ENCODE measurements at regions not wholly inside any gene's neighbourhood (a gene's known extent, or its start where the extent isn't known, plus 50 kb on each side); places are given as distances from the start of the nearest gene placed in this dataset.

DNA sequence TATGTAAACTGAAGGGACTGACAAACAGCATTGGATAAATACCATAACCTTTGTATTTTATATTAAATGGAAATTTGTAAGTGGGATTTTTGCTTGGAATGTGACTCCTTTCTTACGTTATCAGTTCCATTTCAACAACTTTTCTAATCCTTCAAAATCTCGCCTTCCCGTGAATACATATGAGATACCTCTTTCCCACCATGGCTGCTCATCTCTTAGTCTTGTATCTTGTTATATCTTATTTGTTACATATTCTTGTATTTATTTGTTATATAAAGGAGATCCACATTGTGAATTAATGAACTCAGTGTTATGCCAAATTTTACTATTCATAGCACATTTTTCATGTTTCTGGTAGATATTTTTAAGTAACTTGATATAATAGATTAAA lies 623.7 kb downstream of the MCTP2 start:
- ChIA-PET CTCF (no interaction called here), POLR2A (no interaction called here)
- H3K4me3 Mint-ChIP-seq, result no peak overlapping the region
- H3K4me1 Mint-ChIP-seq, result peaks cover 9% of the 10 kb centered on the region
- no peaks in the 10 kb centered on the region for H3K36me3 Mint-ChIP-seq
- peaks cover 7% of the 10 kb centered on the region; the same call in 1 of the 2 replicates for H3K9me3 Mint-ChIP-seq
- no peak overlapping the region for H3K27ac Mint-ChIP-seq
- no peaks in the 10 kb centered on the region for H3K27me3 Mint-ChIP-seq (ENCODE audit: low read depth)
- no peak for DNase-seq (ENCODE audit: low spot score)
- TF ChIP-seq SOX15 (CRISPR knock-in tag; IDR thresholded peaks at IDR 0.05) (no peak), ZNF423 (CRISPR knock-in tag; IDR thresholded peaks at IDR 0.05) (no peak), NR1H2 (CRISPR knock-in tag; IDR thresholded peaks at IDR 0.05) (no peak), GABPB1 (CRISPR knock-in tag; IDR thresholded peaks at IDR 0.05) (no peak), RORB (CRISPR knock-in tag; IDR thresholded peaks at IDR 0.05) (no peak), TP53 (CRISPR knock-in tag; IDR thresholded peaks at IDR 0.05) (no peak)
- TF ChIP-seq, protein P1, sequence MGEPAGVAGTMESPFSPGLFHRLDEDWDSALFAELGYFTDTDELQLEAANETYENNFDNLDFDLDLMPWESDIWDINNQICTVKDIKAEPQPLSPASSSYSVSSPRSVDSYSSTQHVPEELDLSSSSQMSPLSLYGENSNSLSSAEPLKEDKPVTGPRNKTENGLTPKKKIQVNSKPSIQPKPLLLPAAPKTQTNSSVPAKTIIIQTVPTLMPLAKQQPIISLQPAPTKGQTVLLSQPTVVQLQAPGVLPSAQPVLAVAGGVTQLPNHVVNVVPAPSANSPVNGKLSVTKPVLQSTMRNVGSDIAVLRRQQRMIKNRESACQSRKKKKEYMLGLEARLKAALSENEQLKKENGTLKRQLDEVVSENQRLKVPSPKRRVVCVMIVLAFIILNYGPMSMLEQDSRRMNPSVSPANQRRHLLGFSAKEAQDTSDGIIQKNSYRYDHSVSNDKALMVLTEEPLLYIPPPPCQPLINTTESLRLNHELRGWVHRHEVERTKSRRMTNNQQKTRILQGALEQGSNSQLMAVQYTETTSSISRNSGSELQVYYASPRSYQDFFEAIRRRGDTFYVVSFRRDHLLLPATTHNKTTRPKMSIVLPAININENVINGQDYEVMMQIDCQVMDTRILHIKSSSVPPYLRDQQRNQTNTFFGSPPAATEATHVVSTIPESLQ (CRISPR knock-in tag; IDR thresholded peaks at IDR 0.05), result no peak
- TF ChIP-seq, protein P2, sequence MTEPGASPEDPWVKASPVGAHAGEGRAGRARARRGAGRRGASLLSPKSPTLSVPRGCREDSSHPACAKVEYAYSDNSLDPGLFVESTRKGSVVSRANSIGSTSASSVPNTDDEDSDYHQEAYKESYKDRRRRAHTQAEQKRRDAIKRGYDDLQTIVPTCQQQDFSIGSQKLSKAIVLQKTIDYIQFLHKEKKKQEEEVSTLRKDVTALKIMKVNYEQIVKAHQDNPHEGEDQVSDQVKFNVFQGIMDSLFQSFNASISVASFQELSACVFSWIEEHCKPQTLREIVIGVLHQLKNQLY (CRISPR knock-in tag; IDR thresholded peaks at IDR 0.05), result no peak
- TF ChIP-seq, protein P3, sequence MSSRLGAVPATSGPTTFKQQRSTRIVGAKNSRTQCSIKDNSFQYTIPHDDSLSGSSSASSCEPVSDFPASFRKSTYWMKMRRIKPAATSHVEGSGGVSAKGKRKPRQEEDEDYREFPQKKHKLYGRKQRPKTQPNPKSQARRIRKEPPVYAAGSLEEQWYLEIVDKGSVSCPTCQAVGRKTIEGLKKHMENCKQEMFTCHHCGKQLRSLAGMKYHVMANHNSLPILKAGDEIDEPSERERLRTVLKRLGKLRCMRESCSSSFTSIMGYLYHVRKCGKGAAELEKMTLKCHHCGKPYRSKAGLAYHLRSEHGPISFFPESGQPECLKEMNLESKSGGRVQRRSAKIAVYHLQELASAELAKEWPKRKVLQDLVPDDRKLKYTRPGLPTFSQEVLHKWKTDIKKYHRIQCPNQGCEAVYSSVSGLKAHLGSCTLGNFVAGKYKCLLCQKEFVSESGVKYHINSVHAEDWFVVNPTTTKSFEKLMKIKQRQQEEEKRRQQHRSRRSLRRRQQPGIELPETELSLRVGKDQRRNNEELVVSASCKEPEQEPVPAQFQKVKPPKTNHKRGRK (CRISPR knock-in tag; IDR thresholded peaks at IDR 0.05; ENCODE audit: borderline replicate concordance), result no peak
- TF ChIP-seq, protein P4, sequence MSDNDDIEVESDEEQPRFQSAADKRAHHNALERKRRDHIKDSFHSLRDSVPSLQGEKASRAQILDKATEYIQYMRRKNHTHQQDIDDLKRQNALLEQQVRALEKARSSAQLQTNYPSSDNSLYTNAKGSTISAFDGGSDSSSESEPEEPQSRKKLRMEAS (CRISPR knock-in tag; IDR thresholded peaks at IDR 0.05), result no peak
- TF ChIP-seq, protein P5, sequence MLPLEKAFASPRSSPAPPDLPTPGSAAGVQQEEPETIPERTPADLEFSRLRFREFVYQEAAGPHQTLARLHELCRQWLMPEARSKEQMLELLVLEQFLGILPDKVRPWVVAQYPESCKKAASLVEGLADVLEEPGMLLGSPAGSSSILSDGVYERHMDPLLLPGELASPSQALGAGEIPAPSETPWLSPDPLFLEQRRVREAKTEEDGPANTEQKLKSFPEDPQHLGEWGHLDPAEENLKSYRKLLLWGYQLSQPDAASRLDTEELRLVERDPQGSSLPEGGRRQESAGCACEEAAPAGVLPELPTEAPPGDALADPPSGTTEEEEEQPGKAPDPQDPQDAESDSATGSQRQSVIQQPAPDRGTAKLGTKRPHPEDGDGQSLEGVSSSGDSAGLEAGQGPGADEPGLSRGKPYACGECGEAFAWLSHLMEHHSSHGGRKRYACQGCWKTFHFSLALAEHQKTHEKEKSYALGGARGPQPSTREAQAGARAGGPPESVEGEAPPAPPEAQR (CRISPR knock-in tag; IDR thresholded peaks at IDR 0.05), result no peak
- no peak for ATAC-seq

DNA sequence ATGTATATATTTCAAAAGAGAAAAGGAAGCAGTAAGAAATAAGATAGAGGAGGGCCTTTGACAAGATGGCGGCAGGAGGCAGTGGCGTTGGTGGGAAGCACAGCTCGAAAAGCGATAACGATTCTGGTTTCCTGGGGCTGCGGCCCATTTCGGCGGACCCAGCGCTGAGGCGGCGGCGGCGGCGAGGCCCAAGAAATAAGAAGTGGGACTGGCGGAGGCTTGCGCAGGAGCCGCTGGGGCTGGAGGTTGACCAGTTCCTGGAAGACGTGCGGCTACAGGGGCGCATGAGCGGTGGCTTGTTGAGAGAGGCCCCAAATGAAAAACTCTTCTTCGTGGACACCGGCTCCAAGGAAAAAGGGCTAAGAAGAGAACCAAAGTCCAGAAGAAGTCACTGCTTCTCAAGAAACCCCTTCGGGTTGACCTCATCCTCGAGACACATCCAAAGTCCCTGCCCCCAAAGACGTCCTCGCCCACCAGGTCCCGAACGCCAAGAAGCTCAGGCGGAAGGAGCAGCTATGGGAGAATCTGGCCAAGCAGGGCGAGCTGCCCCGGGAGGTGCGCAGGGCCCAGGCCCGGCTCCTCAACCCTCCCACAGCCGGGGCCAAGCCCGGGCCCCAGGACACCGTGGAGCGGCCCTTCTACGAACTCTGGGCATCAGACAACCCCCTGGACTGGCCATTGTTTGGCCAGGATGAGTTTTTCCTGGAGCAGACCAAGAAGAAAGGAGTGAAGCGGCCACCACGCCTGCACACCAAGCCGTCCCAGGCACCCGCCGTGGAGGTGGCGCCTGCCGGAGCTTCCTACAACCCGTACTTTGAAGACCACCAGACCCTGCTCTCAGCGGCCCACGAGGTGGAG lies 624.3 kb downstream of the MCTP2 start:
- TF ChIP-seq, protein P6, sequence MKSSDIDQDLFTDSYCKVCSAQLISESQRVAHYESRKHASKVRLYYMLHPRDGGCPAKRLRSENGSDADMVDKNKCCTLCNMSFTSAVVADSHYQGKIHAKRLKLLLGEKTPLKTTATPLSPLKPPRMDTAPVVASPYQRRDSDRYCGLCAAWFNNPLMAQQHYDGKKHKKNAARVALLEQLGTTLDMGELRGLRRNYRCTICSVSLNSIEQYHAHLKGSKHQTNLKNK (CRISPR knock-in tag; IDR thresholded peaks at IDR 0.05), result no peak
- TF ChIP-seq, protein P7, sequence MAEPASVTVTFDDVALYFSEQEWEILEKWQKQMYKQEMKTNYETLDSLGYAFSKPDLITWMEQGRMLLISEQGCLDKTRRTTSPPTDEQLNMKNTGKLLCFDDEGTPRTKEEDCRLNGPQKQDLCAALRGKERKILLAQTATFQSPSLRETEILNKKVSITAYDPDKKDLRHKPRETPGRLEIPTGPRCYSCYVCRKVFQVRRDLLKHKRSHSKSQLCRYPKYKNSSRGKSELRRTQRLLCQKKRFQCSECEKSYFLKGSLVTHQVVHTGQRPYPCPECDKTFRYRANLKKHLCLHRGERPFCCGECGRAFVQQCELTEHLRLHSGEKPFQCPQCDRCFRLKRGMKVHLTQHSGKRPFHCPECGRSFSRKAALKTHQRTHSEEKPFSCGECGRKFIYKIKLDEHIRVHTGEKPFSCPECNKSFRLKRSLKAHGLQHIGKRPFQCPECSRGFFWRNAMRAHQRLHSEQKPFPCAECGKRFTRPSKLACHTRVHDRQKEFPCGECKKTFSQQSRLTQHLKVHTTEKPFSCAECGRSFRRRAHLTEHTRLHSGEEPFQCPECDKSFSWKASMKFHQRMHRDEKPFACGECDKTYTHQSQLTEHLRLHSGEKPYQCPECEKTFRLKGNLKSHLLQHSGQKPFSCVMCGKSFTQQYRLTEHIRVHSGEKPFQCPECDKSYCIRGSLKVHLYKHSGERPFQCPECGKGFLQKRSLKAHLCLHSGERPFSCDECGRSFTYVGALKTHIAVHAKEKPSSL (CRISPR knock-in tag; conservative IDR thresholded peaks at IDR 0.05), result no peak
- TF ChIP-seq, protein P8, sequence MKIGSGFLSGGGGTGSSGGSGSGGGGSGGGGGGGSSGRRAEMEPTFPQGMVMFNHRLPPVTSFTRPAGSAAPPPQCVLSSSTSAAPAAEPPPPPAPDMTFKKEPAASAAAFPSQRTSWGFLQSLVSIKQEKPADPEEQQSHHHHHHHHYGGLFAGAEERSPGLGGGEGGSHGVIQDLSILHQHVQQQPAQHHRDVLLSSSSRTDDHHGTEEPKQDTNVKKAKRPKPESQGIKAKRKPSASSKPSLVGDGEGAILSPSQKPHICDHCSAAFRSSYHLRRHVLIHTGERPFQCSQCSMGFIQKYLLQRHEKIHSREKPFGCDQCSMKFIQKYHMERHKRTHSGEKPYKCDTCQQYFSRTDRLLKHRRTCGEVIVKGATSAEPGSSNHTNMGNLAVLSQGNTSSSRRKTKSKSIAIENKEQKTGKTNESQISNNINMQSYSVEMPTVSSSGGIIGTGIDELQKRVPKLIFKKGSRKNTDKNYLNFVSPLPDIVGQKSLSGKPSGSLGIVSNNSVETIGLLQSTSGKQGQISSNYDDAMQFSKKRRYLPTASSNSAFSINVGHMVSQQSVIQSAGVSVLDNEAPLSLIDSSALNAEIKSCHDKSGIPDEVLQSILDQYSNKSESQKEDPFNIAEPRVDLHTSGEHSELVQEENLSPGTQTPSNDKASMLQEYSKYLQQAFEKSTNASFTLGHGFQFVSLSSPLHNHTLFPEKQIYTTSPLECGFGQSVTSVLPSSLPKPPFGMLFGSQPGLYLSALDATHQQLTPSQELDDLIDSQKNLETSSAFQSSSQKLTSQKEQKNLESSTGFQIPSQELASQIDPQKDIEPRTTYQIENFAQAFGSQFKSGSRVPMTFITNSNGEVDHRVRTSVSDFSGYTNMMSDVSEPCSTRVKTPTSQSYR (CRISPR knock-in tag; IDR thresholded peaks at IDR 0.05), result no peak
- TF ChIP-seq SOX15 (CRISPR knock-in tag; IDR thresholded peaks at IDR 0.05) (no peak), FOXP1 (CRISPR knock-in tag; IDR thresholded peaks at IDR 0.05; ENCODE audit: borderline replicate concordance) (no peak), TEAD4 (CRISPR knock-in tag; IDR thresholded peaks at IDR 0.05) (no peak), ZNF138 (CRISPR knock-in tag; conservative IDR thresholded peaks at IDR 0.05) (no peak), GRHL2 (CRISPR knock-in tag; IDR thresholded peaks at IDR 0.05; ENCODE audit: insufficient replicate concordance, severe bottlenecking) (no peak), ELF4 (CRISPR knock-in tag; IDR thresholded peaks at IDR 0.05; ENCODE audit: low read depth) (no peak), NR2C2 (CRISPR knock-in tag; IDR thresholded peaks at IDR 0.05) (no peak)
- DNase-seq (ENCODE audit: low spot score) (no peak), ATAC-seq (no peak)
- H3K27ac Mint-ChIP-seq, result no peak overlapping the region
- H3K4me1 Mint-ChIP-seq, result peaks cover 9% of the 10 kb centered on the region
- 0 out of 2 replicates have a peak, but pooled peaks cover 3% of the 10 kb centered on the region for H3K9me3 Mint-ChIP-seq
- no peaks in the 10 kb centered on the region for H3K36me3 Mint-ChIP-seq
- no peaks in the 10 kb centered on the region for H3K27me3 Mint-ChIP-seq (ENCODE audit: low read depth)
- ChIA-PET POLR2A (no interaction called here), CTCF (no interaction called here)
- H3K4me3 Mint-ChIP-seq, result no peak overlapping the region
